ENCODE measurements at regions not wholly inside any gene's neighbourhood (a gene's known extent, or its start where the extent isn't known, plus 50 kb on each side); places are given as distances from the start of the nearest gene placed in this dataset.

GRCh38 chr12:105935981-105936380, 202.8 kb downstream of the NUAK1 start:
- no peak for DNase-seq (ENCODE audit: low spot score)
- no peak for ATAC-seq (ENCODE audit: low FRiP score)
- TF ChIP-seq CTCF (IDR thresholded peaks at IDR 0.05), result no peak

- DNase-seq (ENCODE audit: low spot score) (no peak), ATAC-seq (ENCODE audit: low FRiP score) (no peak)
- TF ChIP-seq CTCF (IDR thresholded peaks at IDR 0.05), result no peak
These were observed 202.3 kb downstream of the NUAK1 start for GRCh38 chr12:105936496-105936895.

- no peak for ATAC-seq (ENCODE audit: low FRiP score)
- TF ChIP-seq CTCF (IDR thresholded peaks at IDR 0.05), result no peak
- DNase-seq (ENCODE audit: low spot score), result no peak
These were observed 201.7 kb downstream of the NUAK1 start for GRCh38 chr12:105937009-105937408.

- ATAC-seq (ENCODE audit: low FRiP score) (no peak), DNase-seq (ENCODE audit: low spot score) (no peak)
- no peak for TF ChIP-seq CTCF (IDR thresholded peaks at IDR 0.05)
These were observed 199.5 kb downstream of the NUAK1 start for GRCh38 chr12:105939181-105939721.

GRCh38 chr12:105942281-105942680, 196.5 kb downstream of the NUAK1 start:
- DNase-seq (ENCODE audit: low spot score) (no peak), ATAC-seq (ENCODE audit: low FRiP score) (no peak)
- TF ChIP-seq CTCF (IDR thresholded peaks at IDR 0.05), result no peak

GRCh38 chr12:105943525-105943924, 195.2 kb downstream of the NUAK1 start:
- no peak for TF ChIP-seq CTCF (IDR thresholded peaks at IDR 0.05)
- DNase-seq (ENCODE audit: low spot score) (no peak), ATAC-seq (ENCODE audit: low FRiP score) (no peak)

GRCh38 chr12:105944628-105945027, 194.1 kb downstream of the NUAK1 start:
- ATAC-seq (ENCODE audit: low FRiP score), result no peak

More at GRCh38 chr12:105944628-105945027, 194.1 kb downstream of the NUAK1 start:
- no peak for TF ChIP-seq CTCF (IDR thresholded peaks at IDR 0.05)
- no peak for DNase-seq (ENCODE audit: low spot score)

All from omental fat pad (tissue), 3 donors.